Heart left ventricle (tissue), 13 donors: ENCODE measurements at regions not wholly inside any gene's neighbourhood (a gene's known extent, or its start where the extent isn't known, plus 50 kb on each side); places are given as distances from the start of the nearest gene placed in this dataset.

Source experiments
- CTCF ChIP-seq, 12 donors: fragments of 200-600 bp; sonication (generic) in 4 of 12; IDR thresholded peaks; one replicate each; pipeline versions ENCODE4 v1.5.0 to v1.8.0; 2018 to 2022; ENCODE audit warnings: antibody characterized with exemption in 12 of 12, mild to moderate bottlenecking in 5 of 12
- POLR2A ChIP-seq, 2 donors: fragments of 450-650 bp; IDR thresholded peaks; one replicate each; pipeline ENCODE4 v1.6.1; 2017; ENCODE audit warnings: antibody characterized with exemption in 2 of 2, mild to moderate bottlenecking in 2 of 2, moderate library complexity in 2 of 2
- donor health status: ischemic (EF 13 %, LVEDD 7.1; RV severe dilation, severe dysfunction).
- donor health status: DM: no; HTN: yes; CAD: no.
- donor health status: DM: no; HTN: no; CAD: no.
- donor health status: ischemic (EF 25% LVEDD 6.9; RV normal size, moderate dysfunction).
- donor health status: ischemic (EF 25% LVEDD 5.7; RV mildly dilated, moderate dysfunction).
- donor health status: ischemic (EF 35%, LVEDD 5.7; RV mildly dilated, moderate dysfunction).
- donor health status: nonischemic (EF 11% LVEDD 7.7; RV severe dilation, severe dysfunction).
- donor health status: DM: yes; HTN: yes; CAD: no.
- donor health status: PGD.
- donor health status: ischemic (EF 29% LVEDD 5.4; RV normal size, mild dysfunction).
- donor health status: nonischemic (EF 23%, LVEDD 6.1; RV moderate dilation, normal function).

GRCh38 chr9:73093016-73093739 lies 58.5 kb upstream of the ANXA1 start:
- TF ChIP-seq CTCF (IDR thresholded peaks at IDR 0.05) (no peak), POLR2A (IDR thresholded peaks at IDR 0.05) (no peak)
